ENCODE measurements at regions not wholly inside any gene's neighbourhood (a gene's known extent, or its start where the extent isn't known, plus 50 kb on each side); places are given as distances from the start of the nearest gene placed in this dataset.

GRCh38 chr13:23990455-23990854, 93.2 kb upstream of the C1QTNF9B start:
- TF ChIP-seq CTCF (IDR thresholded peaks at IDR 0.05; ENCODE audit: borderline replicate concordance, insufficient read depth, low read depth, low read length): no peak
- H3K4me3 ChIP-seq (ENCODE audit: low read depth, low read length): no peak overlapping the region

- TF ChIP-seq CTCF (IDR thresholded peaks at IDR 0.05; ENCODE audit: borderline replicate concordance, insufficient read depth, low read depth, low read length): no peak
- no peak overlapping the region for H3K4me3 ChIP-seq (ENCODE audit: low read depth, low read length)
Observed at GRCh38 chr13:23991119-23991518, 93.8 kb upstream of the C1QTNF9B start.

- no peak overlapping the region for H3K4me3 ChIP-seq (ENCODE audit: low read depth, low read length)
- TF ChIP-seq CTCF (IDR thresholded peaks at IDR 0.05; ENCODE audit: borderline replicate concordance, insufficient read depth, low read depth, low read length): no peak
Observed at GRCh38 chr13:23992781-23993679, 95.7 kb upstream of the C1QTNF9B start.

GRCh38 chr13:23993680-23993985, 96.3 kb upstream of the C1QTNF9B start:
- no peak overlapping the region for H3K4me3 ChIP-seq (ENCODE audit: low read depth, low read length)
- TF ChIP-seq CTCF (IDR thresholded peaks at IDR 0.05; ENCODE audit: borderline replicate concordance, insufficient read depth, low read depth, low read length): no peak

GRCh38 chr13:23995283-23996073, 98.2 kb upstream of the C1QTNF9B start:
- TF ChIP-seq CTCF (IDR thresholded peaks at IDR 0.05; ENCODE audit: borderline replicate concordance, insufficient read depth, low read depth, low read length): no peak

GRCh38 chr13:23996456-23996855, 99.2 kb upstream of the C1QTNF9B start:
- H3K4me3 ChIP-seq (ENCODE audit: low read depth, low read length): no peak overlapping the region
- no peak for TF ChIP-seq CTCF (IDR thresholded peaks at IDR 0.05; ENCODE audit: borderline replicate concordance, insufficient read depth, low read depth, low read length)

More at GRCh38 chr13:23995283-23996073, 98.2 kb upstream of the C1QTNF9B start:
- no peak overlapping the region for H3K4me3 ChIP-seq (ENCODE audit: low read depth, low read length)

All from GM12875 (cell line).